AG04449 (cell line): ENCODE measurements at regions not wholly inside any gene's neighbourhood (a gene's known extent, or its start where the extent isn't known, plus 50 kb on each side); places are given as distances from the start of the nearest gene placed in this dataset.
"Not testable (repeated sequence)": the region's sequence is repeated elsewhere in the genome, so short reads cannot be mapped to it uniquely, and the experiment has no call there.

Experiments
- CTCF ChIA-PET: fragments of 350-600 bp; formaldehyde crosslinking; extraction: SDS; loops from one replicate; lab custom pipeline; 2021; ENCODE audit warnings: antibody characterized with exemption; lab: Yijun Ruan, JAX
- POLR2A ChIA-PET: fragments of 400-600, 350-600 bp; formaldehyde crosslinking; extraction: SDS; loops from one replicate; lab custom pipeline; 2020; ENCODE audit warnings: antibody characterized with exemption, inconsistent platforms; lab: Yijun Ruan, JAX
- DNase-seq: peaks from one replicate; pipeline ENCODE4 v3.0.0-alpha.2; 2010; ENCODE audit warnings: low read depth, low spot score
- H3K4me3 ChIP-seq: 2 replicates; pipeline ENCODE4 v1.5.1; 2011; ENCODE audit warnings: low read depth, mild to moderate bottlenecking, control low read depth, low read length
- TF ChIP-seq, protein P1 (sequence below): IDR thresholded peaks from one replicate; pipeline ENCODE4 v1.5.1; 2011; ENCODE audit warnings: mild to moderate bottlenecking, moderate library complexity, low read length, control low read depth, inconsistent platforms; ENCODE audit not compliant: insufficient read depth; ENCODE audit errors: missing control alignments

DNA sequence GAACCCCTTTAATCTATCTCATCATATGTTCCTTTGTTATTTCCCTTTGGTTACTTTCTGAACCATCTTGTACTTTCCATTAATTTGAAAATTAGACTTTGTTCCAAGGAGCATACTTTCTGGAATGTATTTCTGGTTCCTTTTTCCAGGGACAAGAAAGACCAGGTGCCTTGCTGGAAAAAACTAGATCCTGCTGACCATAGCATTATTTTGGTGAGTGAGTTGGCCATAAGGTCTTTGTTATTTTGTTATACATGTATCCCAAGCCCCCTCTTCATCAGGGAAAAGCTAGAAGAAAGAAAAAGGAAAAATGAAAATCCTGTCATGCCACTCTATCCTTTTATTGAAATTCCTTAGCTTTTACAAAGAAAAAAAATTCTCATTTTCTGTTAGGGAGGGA, 228.1 kb upstream of the TFPI start:
- ChIA-PET CTCF (interaction anchor here (1.7 kb wide), 1 partner anchor 201 kb away, joined by 5 read pairs; no protein-coding TSS in a partner anchor), POLR2A (no interaction called here)
- no peak overlapping the region for H3K4me3 ChIP-seq
- TF ChIP-seq, protein P1, sequence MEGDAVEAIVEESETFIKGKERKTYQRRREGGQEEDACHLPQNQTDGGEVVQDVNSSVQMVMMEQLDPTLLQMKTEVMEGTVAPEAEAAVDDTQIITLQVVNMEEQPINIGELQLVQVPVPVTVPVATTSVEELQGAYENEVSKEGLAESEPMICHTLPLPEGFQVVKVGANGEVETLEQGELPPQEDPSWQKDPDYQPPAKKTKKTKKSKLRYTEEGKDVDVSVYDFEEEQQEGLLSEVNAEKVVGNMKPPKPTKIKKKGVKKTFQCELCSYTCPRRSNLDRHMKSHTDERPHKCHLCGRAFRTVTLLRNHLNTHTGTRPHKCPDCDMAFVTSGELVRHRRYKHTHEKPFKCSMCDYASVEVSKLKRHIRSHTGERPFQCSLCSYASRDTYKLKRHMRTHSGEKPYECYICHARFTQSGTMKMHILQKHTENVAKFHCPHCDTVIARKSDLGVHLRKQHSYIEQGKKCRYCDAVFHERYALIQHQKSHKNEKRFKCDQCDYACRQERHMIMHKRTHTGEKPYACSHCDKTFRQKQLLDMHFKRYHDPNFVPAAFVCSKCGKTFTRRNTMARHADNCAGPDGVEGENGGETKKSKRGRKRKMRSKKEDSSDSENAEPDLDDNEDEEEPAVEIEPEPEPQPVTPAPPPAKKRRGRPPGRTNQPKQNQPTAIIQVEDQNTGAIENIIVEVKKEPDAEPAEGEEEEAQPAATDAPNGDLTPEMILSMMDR, result no peak
- no peak for DNase-seq

DNA sequence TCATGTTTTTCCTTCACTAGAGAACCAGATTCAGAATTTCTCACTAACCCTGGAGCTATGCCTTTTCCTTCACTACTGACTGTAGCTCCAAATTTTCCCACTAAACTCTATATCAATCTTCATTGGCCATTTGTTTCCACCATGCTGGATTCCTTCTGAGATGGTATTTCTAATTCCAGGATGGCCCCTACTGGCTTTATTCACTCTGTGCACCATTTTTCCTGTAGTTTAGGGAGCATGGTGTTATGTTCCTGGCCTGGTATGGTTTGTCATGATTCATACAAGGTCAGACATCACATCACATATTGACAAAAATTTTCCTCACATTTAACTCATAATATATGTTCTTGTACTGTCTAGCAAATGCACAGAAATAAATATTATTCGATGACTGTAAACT, 229.2 kb upstream of the TFPI start:
- POLR2A ChIA-PET, result no interaction called here

DNA sequence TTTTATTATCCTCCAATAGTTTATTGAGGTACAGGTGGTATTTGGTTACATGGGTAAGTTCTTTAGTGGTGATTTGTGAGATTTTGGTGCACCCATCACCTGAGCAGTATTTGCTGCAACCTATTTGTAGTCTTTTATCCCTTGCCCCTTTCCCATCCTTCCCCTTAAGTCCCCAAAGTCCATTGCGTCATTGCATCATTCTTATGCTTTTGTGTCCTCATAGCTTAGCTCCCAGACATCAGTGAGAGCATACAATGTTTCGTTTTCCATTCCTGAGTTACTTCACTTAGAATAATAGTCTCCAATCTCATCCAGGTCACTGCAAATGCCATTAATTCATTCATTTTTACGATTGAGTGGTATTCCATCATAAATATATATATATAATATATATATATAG, 229.9 kb upstream of the TFPI start:
- POLR2A ChIA-PET, H3K4me3 ChIP-seq, CTCF ChIA-PET, DNase-seq: not testable (repeated sequence)

More for the DNA sequence above, 229.2 kb upstream of the TFPI start:
- no peak overlapping the region for H3K4me3 ChIP-seq
- TF ChIP-seq, protein P1, result no peak
- no peak for DNase-seq
- CTCF ChIA-PET, result interaction anchor here (1.0 to 1.7 kb wide), 2 partner anchors 58 to 202 kb away, joined by 3 to 5 read pairs; no protein-coding TSS in a partner anchor

DNA sequence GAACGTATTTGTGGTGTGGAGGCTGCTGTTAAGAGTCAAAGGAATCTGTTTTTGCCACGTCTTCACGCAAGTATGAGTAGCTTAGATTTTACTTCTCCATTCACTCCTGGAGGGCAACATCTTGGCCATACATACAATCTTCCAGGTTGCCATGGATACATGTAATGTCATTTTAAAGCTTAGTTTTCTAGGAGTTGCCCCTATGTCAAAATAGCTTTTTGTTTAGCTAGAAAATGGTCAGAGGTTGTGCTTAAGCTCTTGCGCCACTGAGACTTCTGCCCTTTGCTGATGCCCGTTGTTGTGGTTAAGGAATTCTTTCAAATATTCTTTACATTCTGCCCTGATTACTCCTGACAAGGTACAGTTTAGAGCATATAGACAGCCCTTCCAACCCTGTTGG, 245.4 kb upstream of the TFPI start:
- POLR2A ChIA-PET, result no interaction called here
- no peak for DNase-seq
- no peak overlapping the region for H3K4me3 ChIP-seq
- CTCF ChIA-PET, result no interaction called here
- TF ChIP-seq, protein P1, result no peak

DNA sequence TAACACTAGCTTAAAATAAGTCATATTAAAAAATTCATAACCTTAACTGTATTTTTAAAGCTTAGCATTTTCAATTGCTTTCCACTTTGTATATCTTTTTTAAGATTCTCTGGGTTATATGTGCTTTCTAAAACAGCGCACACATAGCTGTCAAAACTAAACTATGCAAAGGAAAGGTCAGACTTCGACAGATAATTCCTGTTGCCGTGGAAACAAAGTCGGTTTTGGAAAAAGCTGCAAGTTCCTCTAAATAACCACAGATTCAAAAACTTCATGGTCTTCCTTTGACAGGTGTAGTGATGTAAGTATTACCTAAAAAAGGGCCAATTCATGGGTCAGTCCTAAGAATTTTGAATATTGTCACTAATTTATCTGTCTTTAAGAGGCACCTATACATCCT, 249.6 kb upstream of the TFPI start:
- DNase-seq, result no peak
- TF ChIP-seq, protein P1, result no peak
- ChIA-PET CTCF (no interaction called here), POLR2A (no interaction called here)
- H3K4me3 ChIP-seq, result no peak overlapping the region

- TF ChIP-seq, protein P1, result no peak
- no peak overlapping the region for H3K4me3 ChIP-seq
- POLR2A ChIA-PET, result no interaction called here
- DNase-seq, result no peak
- CTCF ChIA-PET, result no interaction called here
Observed at GRCh38 chr2:187815113-187815512, 260.9 kb upstream of the TFPI start.

DNA sequence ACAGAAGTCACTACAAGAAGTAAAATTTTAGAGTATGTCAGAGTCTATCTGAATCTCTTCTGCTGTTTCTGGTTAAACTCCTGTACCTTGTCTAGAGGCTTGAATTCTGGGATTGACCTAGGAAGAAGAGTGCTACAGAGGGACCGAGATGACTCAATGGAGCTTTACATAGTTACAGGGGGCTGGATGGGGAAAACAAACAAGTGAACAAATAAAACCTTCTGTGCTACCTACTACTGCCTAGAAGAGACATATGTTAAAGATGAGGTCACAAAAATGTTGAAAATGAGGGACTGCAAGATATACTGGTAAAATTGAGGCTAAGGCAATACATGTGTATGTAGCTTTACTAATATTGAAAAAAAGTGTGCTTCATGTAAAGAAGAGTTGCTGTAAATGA, 265.4 kb upstream of the TFPI start:
- CTCF ChIA-PET, result interaction anchor here (0.8 kb wide), 1 partner anchor 320 kb away, joined by 3 read pairs; no protein-coding TSS in a partner anchor
- DNase-seq, result no peak
- H3K4me3 ChIP-seq, result no peak overlapping the region
- POLR2A ChIA-PET, result no interaction called here
- TF ChIP-seq, protein P1, result no peak
